H4 (cell line): ENCODE measurements at regions not wholly inside any gene's neighbourhood (a gene's known extent, or its start where the extent isn't known, plus 50 kb on each side); places are given as distances from the start of the nearest gene placed in this dataset.

Source experiments
- DNase-seq: peaks from one replicate; pipeline ENCODE4 v3.0.0-alpha.2; 2015; ENCODE audit warnings: low spot score

DNA sequence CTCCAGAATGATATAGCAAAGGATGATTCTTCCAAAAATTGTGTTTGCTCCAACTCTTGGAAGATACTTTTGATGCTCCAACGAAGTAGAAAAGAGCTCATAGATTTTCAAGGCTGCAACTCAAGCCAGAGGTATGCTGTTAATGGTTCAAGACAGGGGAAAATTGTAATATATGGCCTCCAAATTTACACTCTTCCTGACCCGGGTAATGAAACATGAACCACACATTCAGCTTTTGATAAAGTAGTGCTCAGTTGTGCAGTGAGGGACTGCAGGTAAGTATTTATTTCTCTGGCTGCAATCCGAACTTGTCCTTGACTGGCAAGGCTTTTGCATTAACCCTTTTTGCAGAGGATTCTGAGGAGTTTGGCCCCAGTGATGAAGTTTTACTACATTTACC lies 446.4 kb downstream of the RASEF start:
- no peak for DNase-seq

DNA sequence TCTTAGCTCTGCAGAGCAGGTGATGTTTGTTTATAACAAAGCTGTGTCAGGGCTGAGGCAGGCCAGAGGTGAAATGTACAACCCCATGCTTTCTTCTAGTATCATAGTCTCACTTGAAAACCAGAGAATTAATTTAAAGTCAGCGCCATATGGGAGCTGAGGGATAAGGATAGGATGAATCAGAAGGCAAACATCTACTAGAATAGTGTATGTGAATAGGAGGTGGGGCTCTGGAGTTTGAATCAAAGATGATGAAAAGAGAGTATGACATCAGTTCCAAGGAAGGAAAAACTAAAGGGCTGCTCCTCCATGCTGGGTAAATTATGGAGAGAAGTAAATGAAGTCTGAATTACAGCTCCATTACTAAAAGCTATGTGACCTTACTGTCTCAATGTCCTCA lies 441.5 kb downstream of the RASEF start:
- no peak for DNase-seq

DNA sequence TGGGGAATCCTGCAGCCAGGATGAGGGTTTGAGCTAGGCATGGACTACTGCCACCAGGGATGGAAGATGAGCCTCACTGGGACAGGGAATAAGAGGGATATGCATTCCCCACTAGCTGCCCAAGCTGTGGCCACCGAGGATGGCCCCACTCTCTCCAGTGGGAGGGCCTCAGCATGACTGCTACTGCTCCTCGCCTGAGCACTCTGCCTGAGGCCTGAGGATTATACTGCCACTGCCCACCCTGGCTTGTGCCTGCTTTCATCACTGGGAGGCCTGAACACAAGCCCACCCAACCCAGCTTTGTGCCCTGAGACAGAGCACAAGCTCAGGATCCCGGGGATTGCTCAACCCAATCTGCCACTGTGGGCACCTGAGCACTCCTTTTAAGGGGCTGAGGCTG lies 425.6 kb downstream of the RASEF start:
- no peak for DNase-seq

DNA sequence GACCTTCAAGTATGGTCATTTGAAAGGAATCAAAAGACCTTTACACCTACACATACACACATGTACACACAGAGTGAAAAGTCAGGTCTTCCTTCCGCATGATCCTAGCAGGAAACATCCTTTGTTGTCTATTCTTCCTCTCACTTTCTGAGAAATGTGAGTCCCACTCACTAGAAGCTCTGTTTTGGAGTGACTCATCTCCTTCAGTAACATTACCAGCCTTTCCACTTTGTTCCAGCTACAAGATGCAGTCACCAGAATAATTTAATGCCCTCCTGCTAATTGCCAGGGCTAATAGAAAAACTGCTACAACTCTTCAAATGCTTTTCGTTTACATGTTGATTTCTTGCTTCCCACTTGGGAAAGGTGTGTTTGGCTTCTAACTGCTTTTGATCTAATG lies 417.3 kb downstream of the RASEF start:
- DNase-seq: no peak

DNA sequence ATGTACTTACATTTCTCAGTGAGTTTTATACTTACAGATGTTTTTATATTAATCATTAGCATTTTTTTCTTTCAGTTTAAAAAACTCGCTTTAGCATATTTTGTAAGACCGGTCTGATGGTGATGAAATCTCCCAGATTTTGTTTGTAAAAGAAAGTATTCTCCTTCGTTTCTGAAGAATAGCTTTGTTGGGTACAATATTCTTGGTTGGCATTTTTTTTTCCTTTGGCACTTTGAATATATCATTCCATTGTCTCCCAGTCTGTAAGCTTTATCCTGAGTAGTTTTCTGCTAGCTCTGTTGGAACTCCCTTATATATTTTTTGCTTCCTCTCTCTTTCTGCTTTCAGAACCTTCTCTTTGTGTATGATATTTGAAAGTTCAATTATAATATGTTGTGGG lies 412.6 kb downstream of the RASEF start:
- DNase-seq: no peak

DNA sequence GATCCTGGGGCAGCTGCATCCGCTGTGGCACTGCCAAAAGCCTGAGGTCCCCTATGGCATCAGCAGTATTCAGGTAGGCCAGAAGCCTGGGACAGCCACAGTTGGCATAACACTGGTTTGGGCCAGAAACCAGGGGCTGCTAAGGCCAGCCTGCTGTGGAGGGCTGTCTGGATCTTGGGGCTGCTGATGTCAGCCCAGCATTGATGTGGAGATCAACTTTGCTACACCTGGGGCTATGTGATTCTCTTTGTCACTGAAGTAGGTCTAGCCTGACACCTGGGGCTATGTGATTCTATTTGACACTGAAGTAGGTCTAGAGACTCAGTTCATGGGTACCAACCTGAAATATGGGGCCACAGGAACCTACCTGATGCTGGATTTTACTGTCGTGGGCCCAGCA lies 411.5 kb downstream of the RASEF start:
- DNase-seq: no peak

DNA sequence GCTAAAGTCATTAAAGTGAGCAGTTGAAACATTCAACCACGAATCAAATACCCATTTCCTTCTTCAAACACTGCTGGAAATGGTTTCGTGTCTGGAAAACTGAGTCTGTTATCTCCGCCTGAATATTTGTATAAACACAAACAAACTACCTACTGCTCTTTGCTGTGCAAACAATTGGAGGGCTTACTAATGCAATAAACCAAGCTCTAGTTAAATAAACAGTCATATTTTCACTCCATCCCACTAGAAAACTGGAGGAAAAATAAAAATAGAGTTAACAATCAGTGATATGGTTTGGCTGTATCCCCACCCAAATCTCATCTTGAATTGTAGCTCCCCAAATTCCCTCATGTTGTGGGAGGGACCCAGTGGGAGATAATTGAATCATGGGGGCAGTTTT lies 397.6 kb downstream of the RASEF start:
- DNase-seq: no peak

DNA sequence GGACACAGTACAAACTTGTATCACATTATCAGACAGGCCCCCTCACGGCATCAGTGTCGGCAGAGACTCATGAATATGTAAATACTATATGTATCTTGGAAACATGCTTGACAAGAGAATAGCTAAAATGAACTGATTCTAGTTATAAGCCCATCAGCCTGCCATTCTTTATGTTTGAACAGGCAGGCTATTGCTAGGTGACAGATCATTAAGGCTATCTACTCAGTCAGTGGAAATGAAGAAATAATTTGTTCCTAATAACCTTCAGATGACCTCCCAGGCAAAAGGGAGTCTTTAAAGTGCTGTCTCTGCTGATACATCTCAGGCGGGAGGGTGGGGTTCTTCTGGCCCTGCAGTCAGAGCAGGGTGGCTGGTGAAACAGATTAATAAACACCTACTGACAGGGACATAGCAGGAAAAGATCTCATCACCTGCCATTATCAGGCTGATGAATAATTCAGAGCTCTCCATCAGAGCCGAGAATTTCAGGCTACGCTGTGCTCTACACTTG lies 394.2 kb downstream of the RASEF start:
- no peak for DNase-seq

DNA sequence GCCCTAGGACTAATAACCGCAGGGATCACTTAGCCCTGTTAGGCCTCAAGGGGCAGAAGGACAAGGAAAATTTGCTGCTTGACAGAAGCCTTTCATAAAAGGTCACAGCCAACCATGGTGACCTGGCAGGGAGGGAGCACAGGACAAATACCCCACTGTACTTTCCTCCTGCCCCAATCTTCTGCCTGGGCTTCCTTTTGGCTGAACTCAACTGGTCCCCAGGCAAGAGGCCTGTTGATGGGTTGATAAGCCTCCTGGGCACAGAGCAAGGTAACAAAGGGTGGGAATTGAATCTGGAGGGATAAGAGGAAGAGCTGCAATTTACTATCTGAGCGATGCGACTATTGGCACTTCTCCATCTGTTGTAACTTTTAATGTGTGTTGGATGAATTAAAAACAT lies 392.9 kb downstream of the RASEF start:
- DNase-seq: no peak

DNA sequence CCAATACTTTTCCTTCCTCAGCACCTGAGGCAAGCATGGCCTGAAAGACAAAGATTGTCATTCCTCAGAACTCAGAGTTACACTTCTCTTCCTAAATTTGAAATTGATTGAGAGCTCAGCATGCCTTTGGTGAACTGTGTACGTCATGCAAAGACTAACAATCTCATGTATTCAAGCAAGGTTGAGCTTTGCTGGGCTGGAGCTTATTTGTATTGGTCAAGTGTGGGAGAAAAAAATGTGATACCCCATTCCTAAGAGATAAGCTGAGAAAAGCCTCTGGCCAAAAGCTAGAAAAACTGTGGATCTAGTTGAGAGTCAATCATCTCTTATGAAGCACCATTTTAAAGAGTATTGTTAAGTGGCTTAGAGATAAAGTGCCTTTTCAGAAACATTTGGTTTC lies 392.2 kb downstream of the RASEF start:
- DNase-seq: no peak

DNA sequence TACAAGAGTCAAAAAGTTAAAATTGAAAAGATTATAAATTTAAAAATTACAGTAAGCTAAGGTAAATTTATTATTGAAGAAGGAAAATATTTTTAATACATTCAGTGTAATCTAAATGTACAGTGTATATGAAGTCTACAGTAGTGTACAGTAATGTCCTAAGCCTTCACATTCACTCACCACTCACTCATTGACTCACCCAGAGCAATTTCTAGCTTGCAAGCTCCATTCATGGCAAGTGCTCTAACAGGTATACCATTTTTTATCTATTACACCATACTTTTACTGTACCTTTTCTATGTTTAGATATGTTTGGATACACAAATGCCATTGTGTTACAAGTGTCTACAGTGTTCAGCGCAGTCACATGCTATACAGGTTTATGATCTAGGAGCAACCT lies 389.7 kb downstream of the RASEF start:
- DNase-seq: no peak

DNA sequence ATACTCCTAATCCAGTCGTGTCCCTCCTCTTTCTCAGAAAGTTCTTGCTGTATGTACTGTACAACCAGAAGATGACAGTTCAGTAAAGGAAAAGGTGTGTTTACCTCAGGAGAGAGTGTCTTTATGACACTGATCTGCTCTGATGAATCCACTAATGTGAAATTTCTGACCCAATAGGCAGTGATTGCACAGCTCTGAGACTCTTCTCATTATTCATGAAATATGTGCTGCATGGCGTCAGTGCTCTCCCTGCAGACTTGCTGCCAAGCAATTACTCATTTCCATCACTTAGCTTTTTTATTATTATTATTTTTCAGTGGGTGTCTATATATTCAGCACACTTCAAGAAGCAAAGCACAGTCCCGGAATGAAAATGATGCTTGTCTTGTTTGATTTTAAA lies 389.0 kb downstream of the RASEF start:
- no peak for DNase-seq

DNA sequence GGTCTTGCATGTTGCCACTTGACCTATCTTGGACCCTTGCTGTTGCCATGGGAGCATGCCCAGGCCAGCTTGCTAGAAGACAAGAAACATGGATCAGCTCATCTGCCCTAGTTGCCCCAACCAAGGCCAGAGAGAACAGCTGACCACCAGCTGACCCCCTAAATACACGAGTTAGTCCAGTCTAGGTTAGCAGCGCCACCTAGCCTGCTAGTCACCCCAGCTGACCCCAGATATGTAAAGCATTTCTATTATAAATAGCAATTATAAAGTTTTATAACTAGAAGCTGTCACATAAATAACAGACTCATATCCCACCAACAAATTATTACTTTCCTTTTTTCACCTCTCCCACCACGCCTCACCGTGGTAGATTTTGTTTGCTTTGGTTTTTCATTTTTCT lies 387.8 kb downstream of the RASEF start:
- no peak for DNase-seq

DNA sequence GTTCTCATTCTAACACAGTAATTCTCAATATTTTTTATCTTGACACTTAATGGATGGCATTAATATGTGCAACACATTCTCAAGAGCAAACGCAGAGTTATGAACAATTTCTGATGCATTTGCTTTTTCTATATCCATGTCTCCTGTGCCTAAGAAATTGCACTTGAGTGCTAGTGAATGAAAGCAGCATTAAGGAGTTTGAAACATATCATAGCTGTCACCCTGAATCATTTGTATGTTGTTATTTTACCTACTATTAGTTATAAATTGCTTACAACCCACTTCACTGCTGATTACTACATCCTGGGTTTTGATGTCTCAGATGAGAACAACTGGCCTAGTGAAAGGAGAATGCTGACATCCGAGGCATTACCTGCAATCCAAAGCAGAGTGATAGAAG lies 387.3 kb downstream of the RASEF start:
- DNase-seq: no peak

DNA sequence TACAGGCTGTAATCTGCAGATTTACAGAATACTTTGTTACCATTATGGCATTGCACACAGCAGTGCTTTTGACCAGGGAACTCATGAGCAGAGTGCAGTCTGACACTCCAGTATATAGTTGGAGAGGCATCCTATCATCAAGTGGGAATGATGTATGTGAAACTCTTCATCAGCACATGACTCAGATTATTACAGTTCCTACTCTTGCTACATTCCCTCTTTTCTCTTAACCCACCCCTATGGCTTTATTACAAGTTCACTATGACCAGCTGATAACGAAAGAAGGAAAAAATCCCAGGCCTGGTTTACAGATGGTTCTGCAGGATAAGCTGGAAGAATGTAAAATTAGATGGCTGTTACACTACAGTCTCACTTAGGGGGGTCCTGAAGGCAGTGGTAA lies 385.9 kb downstream of the RASEF start:
- no peak for DNase-seq

DNA sequence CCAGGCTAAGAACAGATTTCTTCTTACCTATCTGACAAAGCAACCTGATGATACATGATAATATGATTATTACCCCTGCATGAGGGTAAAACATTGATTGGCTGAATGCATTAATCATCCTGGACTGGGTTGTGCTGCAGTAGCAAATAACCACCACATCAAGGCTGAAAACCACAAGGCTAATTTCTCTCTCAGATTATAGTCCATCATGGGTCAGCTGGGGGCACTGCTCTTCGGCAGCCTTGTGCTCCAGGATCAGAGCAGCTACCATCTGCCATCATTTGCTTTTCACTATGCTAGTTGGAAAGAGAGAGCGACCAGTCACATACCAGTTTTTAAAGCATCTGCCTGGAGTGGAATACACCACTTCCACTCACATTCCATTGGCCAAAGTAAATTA lies 383.5 kb downstream of the RASEF start:
- DNase-seq: no peak

DNA sequence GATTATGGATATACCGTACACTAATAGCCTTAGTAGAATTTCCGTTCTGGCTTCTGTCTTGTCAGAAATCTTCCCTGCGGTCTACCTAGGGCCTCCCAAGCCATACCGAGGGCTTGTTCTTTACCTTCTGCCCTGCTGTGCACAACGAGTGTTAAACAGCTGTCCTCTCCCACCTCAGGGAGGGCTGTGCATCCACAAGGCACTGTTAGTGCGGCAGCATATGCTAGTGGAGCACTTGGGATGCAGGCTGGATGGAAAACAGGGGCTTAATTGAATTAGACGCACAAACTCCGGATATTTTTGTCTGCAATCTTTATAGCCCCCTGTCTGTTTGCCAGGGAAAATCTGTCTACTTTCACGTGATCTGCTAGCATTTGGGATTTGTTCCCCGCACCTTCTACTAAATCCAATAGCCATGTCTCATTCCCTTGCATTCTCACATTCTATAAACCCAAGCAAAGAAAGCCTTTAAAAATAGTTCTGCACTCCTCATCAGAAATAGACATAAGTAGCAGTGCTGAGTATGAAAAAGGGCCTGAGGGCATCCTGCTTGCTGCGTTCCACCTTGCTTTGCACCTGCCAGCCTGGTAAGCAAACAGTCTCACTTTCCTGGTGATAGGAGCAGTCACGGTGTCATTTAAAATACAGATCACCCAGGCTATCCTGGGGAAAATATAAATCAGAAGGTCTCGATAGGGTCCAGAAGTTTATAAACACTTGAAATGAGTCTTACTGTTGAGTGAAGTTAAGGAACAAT lies 382.6 kb downstream of the RASEF start:
- DNase-seq: no peak

DNA sequence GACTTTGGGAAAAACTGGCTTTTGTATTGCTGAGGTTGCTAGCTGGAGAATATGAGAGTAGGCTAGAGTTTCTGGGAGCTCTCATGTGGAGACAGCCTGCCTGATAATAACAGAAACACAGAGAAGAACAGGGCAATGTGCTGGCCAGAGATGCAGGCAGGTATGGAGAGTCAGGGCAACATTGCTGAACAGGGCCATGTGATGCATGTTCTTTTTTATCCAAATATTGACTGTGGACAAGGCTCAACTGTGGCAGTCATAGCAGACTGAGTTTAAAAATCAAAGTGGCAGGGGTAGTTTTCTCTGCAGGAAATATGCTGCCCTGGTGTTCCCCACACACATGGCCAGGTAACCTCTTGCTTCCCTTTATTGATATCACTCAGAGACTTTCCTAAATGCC lies 381.1 kb downstream of the RASEF start:
- DNase-seq: no peak

DNA sequence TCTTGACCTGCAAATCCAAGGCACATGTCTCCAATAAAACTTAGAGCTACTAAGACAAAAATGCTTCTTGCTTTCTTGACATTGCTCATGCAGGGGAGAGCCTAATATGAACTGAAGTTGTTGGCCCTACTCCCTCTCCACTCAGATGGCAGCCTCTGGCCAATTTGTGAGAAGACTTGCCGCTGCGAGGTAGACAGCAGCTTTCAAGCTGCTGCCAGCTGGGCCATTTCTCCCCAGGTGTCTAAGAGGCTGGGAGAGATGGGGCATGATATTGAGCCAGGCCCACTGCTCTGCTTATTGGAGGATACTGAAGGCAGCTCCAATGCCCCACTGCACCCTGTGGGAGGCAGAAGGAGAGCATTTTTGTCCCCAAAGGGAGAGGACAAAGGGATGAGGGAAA lies 380.5 kb downstream of the RASEF start:
- DNase-seq: no peak

DNA sequence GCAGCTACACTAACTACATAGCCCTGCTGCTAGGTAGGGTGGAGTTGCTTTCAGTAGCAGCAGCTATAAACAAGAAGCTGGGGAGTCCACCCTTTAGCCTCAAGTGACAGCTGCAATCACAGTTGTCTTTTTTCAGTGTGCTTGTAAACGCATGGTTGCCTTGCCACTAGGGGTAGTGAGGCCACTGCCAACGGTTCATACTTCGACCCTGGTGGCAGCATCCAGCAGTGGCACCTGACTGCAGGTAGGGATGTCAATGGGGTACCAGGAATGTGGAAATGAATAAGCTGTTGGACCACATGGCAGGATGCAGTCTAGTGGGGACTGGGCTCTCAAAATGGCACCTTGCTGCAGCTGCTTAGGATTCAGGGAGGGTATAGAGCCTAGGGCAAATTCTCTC lies 367.2 kb downstream of the RASEF start:
- no peak for DNase-seq

DNA sequence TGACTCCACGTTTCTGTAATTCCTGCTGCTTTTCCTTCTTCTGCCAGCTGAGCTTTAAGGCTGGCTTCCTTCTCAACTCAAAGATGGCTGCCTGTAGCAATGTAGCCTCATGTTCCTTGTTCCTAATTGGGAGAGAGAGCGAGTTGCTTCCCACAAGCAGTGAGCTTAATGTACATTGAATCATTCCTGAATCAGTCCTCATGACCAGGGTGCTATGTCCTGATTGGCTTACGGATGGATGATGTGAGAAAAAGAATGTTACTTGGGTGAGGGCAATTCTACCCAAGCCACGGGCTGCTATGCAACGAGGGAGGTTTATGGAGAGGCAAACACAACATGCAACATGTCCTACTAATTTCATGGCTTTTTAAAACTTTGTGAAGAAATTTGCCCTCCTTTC lies 356.2 kb downstream of the RASEF start:
- peak; percentile 7 for DNase-seq

DNA sequence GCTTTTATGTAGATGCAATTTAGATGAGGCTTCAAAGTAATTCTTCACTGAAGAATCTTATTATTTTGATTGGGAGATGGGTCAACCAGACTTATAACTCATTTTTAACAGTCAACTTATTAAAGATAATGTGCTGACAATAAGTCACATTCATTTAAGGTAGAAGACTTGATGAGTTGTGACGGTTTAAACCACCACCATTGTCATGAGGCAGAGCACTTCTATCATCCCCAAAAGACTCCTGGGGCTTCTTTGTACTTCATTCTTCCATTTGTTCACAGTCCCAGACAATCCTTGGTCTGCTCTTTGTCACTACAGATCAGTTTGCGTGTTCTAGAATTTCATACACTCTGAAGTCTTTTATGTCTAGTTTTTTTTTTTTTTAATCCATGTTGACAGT lies 346.1 kb downstream of the RASEF start:
- no peak for DNase-seq

DNA sequence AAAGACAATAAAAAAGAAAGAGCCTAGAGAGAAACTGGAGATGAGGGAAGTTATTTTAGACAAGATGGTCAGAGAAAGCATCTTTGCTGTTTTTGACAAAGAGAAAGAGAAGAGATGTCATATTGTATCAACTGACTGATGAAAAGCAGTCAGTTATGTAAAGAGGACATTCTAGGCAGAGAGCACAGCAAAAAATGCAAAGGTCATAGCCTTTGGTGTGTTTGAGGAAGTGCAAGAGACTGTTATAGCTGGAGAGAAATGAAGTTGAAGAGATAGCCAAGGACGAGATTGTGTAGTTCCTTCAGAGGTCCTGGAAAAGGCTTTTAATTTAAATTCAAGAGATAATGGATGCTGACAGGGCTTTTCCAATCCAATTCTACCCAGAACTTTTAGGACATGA lies 342.4 kb downstream of the RASEF start:
- no peak for DNase-seq

DNA sequence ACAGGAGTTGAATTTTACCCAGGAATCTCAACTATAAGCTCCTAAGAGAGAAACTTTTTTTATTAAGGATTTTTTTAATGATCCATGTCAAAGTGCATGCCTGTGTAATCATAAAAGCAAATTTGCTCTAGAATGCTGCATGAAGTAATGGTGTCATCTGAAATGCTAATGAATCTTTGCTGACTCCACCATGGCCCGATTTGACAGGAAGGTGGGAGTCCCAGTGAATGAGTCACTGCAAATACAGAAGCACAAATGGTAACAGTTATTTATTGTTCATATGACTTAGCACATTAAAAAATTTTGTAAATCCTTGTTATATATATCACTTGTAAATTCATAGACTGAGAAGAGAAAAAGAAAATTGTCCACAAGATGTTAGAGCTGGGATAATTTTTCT lies 341.3 kb downstream of the RASEF start:
- DNase-seq: no peak
